ENCODE measurements at regions not wholly inside any gene's neighbourhood (a gene's known extent, or its start where the extent isn't known, plus 50 kb on each side); places are given as distances from the start of the nearest gene placed in this dataset.
"Not testable (repeated sequence)": the region's sequence is repeated elsewhere in the genome, so short reads cannot be mapped to it uniquely, and the experiment has no call there.

DNA sequence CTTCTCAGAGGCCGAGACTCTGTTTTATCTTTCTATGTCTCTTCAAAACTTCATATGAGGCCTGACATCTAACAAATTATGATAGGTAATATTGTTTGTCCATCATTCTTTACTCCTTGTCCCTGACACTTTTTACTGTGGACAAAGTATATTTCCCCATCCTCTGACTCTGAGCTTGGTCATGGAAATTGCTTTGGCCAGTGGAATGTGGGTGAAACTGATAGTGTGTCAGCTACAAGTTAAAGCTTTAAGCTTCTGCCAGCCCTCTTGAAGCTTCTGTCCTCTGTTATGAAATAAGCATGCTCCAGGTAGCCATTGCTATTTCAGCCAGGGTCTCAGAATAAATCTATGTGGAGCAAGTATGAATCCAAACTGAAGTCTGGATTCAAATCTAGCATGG lies 604.6 kb downstream of the BCOR start:
- intact Hi-C loops (cut with DNase I; ENCODE audit: low total_unique reads): no loop called here
- H3K4me1 ChIP-seq: peaks cover 5 to 29% (median 14%) of the 10 kb centered on the region in 6 donors
- no peak for DNase-seq
- TF ChIP-seq, protein P1, sequence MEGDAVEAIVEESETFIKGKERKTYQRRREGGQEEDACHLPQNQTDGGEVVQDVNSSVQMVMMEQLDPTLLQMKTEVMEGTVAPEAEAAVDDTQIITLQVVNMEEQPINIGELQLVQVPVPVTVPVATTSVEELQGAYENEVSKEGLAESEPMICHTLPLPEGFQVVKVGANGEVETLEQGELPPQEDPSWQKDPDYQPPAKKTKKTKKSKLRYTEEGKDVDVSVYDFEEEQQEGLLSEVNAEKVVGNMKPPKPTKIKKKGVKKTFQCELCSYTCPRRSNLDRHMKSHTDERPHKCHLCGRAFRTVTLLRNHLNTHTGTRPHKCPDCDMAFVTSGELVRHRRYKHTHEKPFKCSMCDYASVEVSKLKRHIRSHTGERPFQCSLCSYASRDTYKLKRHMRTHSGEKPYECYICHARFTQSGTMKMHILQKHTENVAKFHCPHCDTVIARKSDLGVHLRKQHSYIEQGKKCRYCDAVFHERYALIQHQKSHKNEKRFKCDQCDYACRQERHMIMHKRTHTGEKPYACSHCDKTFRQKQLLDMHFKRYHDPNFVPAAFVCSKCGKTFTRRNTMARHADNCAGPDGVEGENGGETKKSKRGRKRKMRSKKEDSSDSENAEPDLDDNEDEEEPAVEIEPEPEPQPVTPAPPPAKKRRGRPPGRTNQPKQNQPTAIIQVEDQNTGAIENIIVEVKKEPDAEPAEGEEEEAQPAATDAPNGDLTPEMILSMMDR (IDR thresholded peaks at IDR 0.05 in 8 of 11, conservative IDR thresholded peaks at IDR 0.05 in 3 of 11): no peak
- no peak for TF ChIP-seq POLR2AphosphoS5 (IDR thresholded peaks at IDR 0.05)
- TF ChIP-seq POLR2A (IDR thresholded peaks at IDR 0.05): no peak
- H3K27me3 ChIP-seq (replicated peaks in 1 of 7): peaks cover 0 to 15% (median 0%) of the 10 kb centered on the region in 7 donors
- H3K27ac ChIP-seq: peak overlapping the region in 1 of 8 donors; percentile 43
- 87 to 100% (median 97%) methylated on average over 1 of the region's 1 CpG for WGBS, 5 donors
- H3K4me3 ChIP-seq: no peak overlapping the region
- no peaks in the 10 kb centered on the region for H3K36me3 ChIP-seq
- no peaks in the 10 kb centered on the region for H3K9me3 ChIP-seq

DNA sequence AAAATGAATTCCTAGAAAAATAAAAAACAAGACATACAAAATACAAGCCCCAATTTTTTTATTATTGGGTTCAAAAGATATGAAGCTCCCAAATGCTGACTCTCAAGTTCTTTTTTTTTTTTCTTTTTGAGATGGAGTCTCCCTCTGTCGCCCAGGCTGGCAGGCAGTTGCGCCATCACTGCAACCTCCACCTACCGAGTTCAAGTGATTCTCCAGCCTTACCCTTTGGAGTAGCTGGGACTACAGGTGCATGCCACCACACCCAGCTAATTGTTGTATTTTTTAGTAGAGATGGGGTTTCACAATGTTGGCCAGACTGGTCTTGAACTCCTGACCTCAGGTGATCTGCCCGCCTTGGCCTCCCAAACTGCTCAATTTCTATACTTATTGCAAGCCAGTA lies 600.6 kb downstream of the BCOR start:
- DNase-seq; H3K4me3 ChIP-seq; H3K27ac ChIP-seq; intact Hi-C loops (cut with DNase I; ENCODE audit: low total_unique reads); H3K36me3 ChIP-seq; H3K9me3 ChIP-seq: not testable (repeated sequence)
- H3K4me1 ChIP-seq: peaks cover 3 to 15% (median 8%) of the 10 kb centered on the region in 6 donors
- 49 to 88% (median 83%) methylated on average over 4 of the region's 4 CpGs for WGBS, 5 donors
- H3K27me3 ChIP-seq (replicated peaks in 1 of 7): peaks cover 0 to 17% (median 0%) of the 10 kb centered on the region in 7 donors

DNA sequence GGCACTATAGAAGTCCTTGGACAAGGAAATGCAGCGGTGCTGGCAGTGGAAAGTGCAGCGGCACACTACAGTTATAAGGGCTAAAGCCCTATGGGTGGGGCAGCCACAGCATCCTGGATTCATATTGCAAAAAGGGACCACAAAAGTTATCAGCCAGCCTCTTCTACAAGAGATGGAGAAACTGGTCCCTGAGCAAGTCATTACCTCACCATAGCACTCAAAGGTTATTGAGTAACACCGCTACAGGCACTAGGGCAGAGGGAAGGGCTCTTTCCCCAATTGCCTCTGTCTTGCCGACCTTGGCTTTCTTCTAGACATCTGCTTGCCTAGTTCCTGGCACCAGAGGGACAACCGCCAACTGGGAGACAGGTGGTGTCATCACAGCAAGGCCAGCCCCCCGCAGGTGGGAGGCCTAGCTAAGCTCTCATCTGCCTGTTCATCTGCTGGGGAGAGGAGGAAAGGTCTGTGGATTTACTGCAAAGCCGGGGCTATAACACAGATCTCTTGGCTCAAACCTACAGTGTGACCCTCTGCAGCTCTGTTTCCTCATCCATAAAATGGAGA lies 600.0 kb downstream of the BCOR start:
- no peak for DNase-seq
- Histone ChIP-seq H3K27me3 (replicated peaks in 1 of 7) (peaks cover 0 to 17% (median 0%) of the 10 kb centered on the region in 7 donors), H3K4me1 (peaks cover 0 to 8% (median 3%) of the 10 kb centered on the region in 6 donors), H3K27ac (no peak overlapping the region), H3K36me3 (no peaks in the 10 kb centered on the region), H3K9me3 (no peaks in the 10 kb centered on the region), H3K4me3 (no peak overlapping the region)
- intact Hi-C loops (cut with DNase I; ENCODE audit: low total_unique reads): no loop called here
- TF ChIP-seq, protein P1 (IDR thresholded peaks at IDR 0.05 in 8 of 11, conservative IDR thresholded peaks at IDR 0.05 in 3 of 11): no peak
- TF ChIP-seq POLR2A (IDR thresholded peaks at IDR 0.05): no peak
- TF ChIP-seq POLR2AphosphoS5 (IDR thresholded peaks at IDR 0.05): no peak
- 49 to 74% (median 67%) methylated on average over 2 to 7 of the region's 7 CpGs for WGBS, 5 donors

DNA sequence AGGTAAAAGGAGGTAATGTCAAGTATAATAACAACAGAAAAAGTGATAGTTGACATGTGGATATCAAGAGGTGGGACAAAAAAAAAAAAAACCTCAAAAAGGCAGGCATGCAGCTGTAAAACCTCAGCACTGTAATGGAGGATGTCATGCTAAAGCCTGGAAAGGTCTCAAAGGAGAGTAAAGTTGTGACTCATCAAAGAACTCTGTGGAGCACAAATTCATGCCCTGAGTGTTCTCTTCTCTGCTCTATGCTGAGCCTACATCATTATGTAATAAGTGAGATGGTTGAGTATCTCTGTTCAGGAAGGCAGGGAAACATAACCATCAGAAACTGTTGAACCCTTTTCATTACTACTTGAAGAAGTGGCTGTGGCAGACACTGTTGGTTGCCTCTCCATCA lies 597.8 kb downstream of the BCOR start:
- Histone ChIP-seq H3K27ac (no peak overlapping the region), H3K27me3 (replicated peaks in 1 of 7) (peaks cover 0 to 12% (median 0%) of the 10 kb centered on the region in 7 donors), H3K4me3 (no peak overlapping the region), H3K4me1 (no peaks in the 10 kb centered on the region), H3K9me3 (no peaks in the 10 kb centered on the region), H3K36me3 (no peaks in the 10 kb centered on the region)
- intact Hi-C loops (cut with DNase I; ENCODE audit: low total_unique reads): no loop called here
- no peak for DNase-seq
- TF ChIP-seq, protein P1 (IDR thresholded peaks at IDR 0.05 in 8 of 11, conservative IDR thresholded peaks at IDR 0.05 in 3 of 11): no peak
- no peak for TF ChIP-seq POLR2A (IDR thresholded peaks at IDR 0.05)
- no peak for TF ChIP-seq POLR2AphosphoS5 (IDR thresholded peaks at IDR 0.05)

DNA sequence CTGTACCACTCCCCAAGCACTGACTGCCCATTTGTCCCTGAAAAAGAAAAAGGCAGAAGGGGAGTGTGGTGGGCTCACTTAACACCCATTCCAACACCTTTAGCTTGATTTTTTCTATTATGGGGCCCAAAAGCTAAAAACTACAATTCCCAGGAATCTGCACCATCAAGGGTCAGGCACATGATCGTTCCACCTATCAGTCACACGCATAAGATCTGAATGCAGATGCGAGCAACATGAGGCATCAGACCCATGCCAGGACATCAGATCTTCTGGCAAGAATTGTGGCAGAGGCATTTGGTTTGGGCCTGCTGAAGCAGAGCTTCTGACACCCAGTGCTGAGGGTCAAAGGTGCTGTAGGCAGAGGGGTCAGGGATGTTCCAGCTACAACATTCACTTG lies 595.9 kb downstream of the BCOR start:
- no peaks in the 10 kb centered on the region for H3K36me3 ChIP-seq
- H3K4me1 ChIP-seq: no peaks in the 10 kb centered on the region
- WGBS, 5 donors: 84 to 100% (median 97%) methylated on average over 2 to 3 of the region's 3 CpGs
- intact Hi-C loops (cut with DNase I; ENCODE audit: low total_unique reads): no loop called here
- H3K9me3 ChIP-seq: no peaks in the 10 kb centered on the region
- no peak for DNase-seq
- no peak overlapping the region for H3K4me3 ChIP-seq
- peaks cover 0 to 12% (median 0%) of the 10 kb centered on the region in 7 donors for H3K27me3 ChIP-seq (replicated peaks in 1 of 7)
- TF ChIP-seq, protein P1 (IDR thresholded peaks at IDR 0.05 in 8 of 11, conservative IDR thresholded peaks at IDR 0.05 in 3 of 11): no peak
- TF ChIP-seq POLR2A (IDR thresholded peaks at IDR 0.05) (no peak), POLR2AphosphoS5 (IDR thresholded peaks at IDR 0.05) (no peak)
- H3K27ac ChIP-seq: no peak overlapping the region

All from spleen (tissue), 11 donors.